ENCODE measurements at regions not wholly inside any gene's neighbourhood (a gene's known extent, or its start where the extent isn't known, plus 50 kb on each side); places are given as distances from the start of the nearest gene placed in this dataset.

GRCh38 chr15:95680728-95681127 lies 649.8 kb upstream of the NR2F2 start:
- TF ChIP-seq CTCF (IDR thresholded peaks at IDR 0.05; ENCODE audit: low read depth, low read length, poor library complexity, severe bottlenecking): no peak
- no peak for TF ChIP-seq EZH2phosphoT487 (IDR thresholded peaks at IDR 0.05; ENCODE audit: borderline replicate concordance, low read length)

All from DOHH2 (cell line).